ENCODE measurements at regions not wholly inside any gene's neighbourhood (a gene's known extent, or its start where the extent isn't known, plus 50 kb on each side); places are given as distances from the start of the nearest gene placed in this dataset.

DNA sequence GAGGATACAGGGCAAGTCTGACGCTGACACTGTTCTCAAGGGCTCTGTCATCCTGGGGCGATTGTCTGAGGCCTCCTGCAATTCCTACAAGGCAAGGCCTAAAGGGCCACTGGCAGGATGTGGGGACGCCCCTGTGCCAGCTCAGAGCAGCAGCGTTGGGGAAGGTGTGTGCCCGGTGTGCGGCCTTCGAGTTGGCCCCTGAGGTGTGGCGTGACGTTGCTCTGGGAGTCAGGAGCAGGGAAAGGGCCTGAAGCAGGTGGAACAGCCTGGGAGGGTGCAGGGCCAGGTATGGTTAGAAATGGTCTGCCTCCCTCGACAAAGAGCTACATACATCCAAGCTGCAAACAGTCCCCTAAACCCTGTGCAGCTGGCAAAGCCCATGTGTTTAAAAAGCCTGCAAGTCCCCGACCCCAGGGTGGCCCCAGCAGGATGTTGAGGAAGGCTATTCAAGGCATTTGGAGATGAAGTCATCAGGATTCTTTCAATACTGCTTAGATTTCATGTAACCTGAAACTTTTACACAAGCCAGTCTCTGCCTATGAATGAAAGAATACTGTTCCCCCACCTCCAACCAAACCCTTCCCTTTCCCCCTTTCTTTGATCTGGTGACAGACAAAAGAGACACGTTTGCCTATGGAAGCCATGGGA lies 142.5 kb upstream of the TNS3 start:
- TF ChIP-seq, protein P1, sequence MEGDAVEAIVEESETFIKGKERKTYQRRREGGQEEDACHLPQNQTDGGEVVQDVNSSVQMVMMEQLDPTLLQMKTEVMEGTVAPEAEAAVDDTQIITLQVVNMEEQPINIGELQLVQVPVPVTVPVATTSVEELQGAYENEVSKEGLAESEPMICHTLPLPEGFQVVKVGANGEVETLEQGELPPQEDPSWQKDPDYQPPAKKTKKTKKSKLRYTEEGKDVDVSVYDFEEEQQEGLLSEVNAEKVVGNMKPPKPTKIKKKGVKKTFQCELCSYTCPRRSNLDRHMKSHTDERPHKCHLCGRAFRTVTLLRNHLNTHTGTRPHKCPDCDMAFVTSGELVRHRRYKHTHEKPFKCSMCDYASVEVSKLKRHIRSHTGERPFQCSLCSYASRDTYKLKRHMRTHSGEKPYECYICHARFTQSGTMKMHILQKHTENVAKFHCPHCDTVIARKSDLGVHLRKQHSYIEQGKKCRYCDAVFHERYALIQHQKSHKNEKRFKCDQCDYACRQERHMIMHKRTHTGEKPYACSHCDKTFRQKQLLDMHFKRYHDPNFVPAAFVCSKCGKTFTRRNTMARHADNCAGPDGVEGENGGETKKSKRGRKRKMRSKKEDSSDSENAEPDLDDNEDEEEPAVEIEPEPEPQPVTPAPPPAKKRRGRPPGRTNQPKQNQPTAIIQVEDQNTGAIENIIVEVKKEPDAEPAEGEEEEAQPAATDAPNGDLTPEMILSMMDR (IDR thresholded peaks at IDR 0.05): no peak
- TF ChIP-seq EZH2 (IDR thresholded peaks at IDR 0.05; ENCODE audit: borderline replicate concordance, insufficient read depth, low read depth, low read length, poor library complexity, severe bottlenecking): no peak
